Epithelial cell of esophagus (primary cell): ENCODE measurements at regions not wholly inside any gene's neighbourhood (a gene's known extent, or its start where the extent isn't known, plus 50 kb on each side); places are given as distances from the start of the nearest gene placed in this dataset.

Experiments used
- DNase-seq: peaks from one replicate; pipeline ENCODE4 v3.0.0; 2010; ENCODE audit warnings: low read depth
- H3K4me3 ChIP-seq: 2 replicates; pipeline ENCODE4 v1.5.1; 2011; ENCODE audit warnings: mild to moderate bottlenecking, low read length, control low read depth
- CTCF ChIP-seq: IDR thresholded peaks from 2 replicates; pipeline ENCODE4 v1.5.1; 2011; ENCODE audit warnings: low read depth, mild to moderate bottlenecking, low read length, control low read depth, inconsistent platforms; ENCODE audit not compliant: insufficient read depth; ENCODE audit errors: missing control alignments

GRCh38 chr10:21300551-21300950 lies 224.9 kb downstream of the SKIDA1 start:
- DNase-seq: no peak
- no peak overlapping the region for H3K4me3 ChIP-seq
- no peak for TF ChIP-seq CTCF

- H3K4me3 ChIP-seq: no peak overlapping the region
These were observed 226.2 kb downstream of the SKIDA1 start for GRCh38 chr10:21299330-21299729.

GRCh38 chr10:21298701-21299100 lies 226.8 kb downstream of the SKIDA1 start:
- TF ChIP-seq CTCF: no peak
- no peak overlapping the region for H3K4me3 ChIP-seq
- DNase-seq: no peak

More at GRCh38 chr10:21299330-21299729, 226.2 kb downstream of the SKIDA1 start:
- no peak for DNase-seq
- no peak for TF ChIP-seq CTCF

GRCh38 chr10:21297603-21298383 lies 227.7 kb downstream of the SKIDA1 start:
- no peak overlapping the region for H3K4me3 ChIP-seq
- no peak for DNase-seq
- no peak for TF ChIP-seq CTCF

- no peak for TF ChIP-seq CTCF
- no peak overlapping the region for H3K4me3 ChIP-seq
- no peak for DNase-seq
These were observed 228.7 kb downstream of the SKIDA1 start for GRCh38 chr10:21296575-21297355.

- DNase-seq: no peak
- no peak for TF ChIP-seq CTCF
- H3K4me3 ChIP-seq: no peak overlapping the region
These were observed 231.7 kb downstream of the SKIDA1 start for GRCh38 chr10:21293518-21294356.
